Central memory CD8-positive, alpha-beta T cell (primary cell): ENCODE measurements at regions not wholly inside any gene's neighbourhood (a gene's known extent, or its start where the extent isn't known, plus 50 kb on each side); places are given as distances from the start of the nearest gene placed in this dataset.
"Not testable (repeated sequence)": the region's sequence is repeated elsewhere in the genome, so short reads cannot be mapped to it uniquely, and the experiment has no call there.

Source experiments
- ATAC-seq: fragments of 150-1000 bp; cut with Tn5 transposase; replicated peaks from 2 replicates; pipeline ENCODE4 v1.10.0; 2022; ENCODE audit warnings: mild to moderate bottlenecking, moderate FRiP score, moderate number of reproducible peaks; ENCODE audit not compliant: poor library complexity, severe bottlenecking; ENCODE audit errors: extremely low read depth
- DNase-seq, 2 donors: peaks; one replicate each; pipeline ENCODE4 v3.0.0; 2021; ENCODE audit warnings: low spot score in 2 of 2
- H3K27ac Mint-ChIP-seq: one replicate; pipeline ENCODE4 v1.8.0; 2022; ENCODE audit warnings: low read depth, mild to moderate bottlenecking, moderate library complexity, mixed read lengths
- H3K27me3 Mint-ChIP-seq: one replicate; pipeline ENCODE4 v1.8.0; 2022; ENCODE audit warnings: mixed read lengths
- H3K36me3 Mint-ChIP-seq: one replicate; pipeline ENCODE4 v1.8.0; 2022; ENCODE audit warnings: mild to moderate bottlenecking, moderate library complexity, mixed read lengths; ENCODE audit not compliant: insufficient read depth
- H3K4me1 Mint-ChIP-seq: one replicate; pipeline ENCODE4 v1.8.0; 2022; ENCODE audit warnings: mixed read lengths
- H3K4me3 Mint-ChIP-seq: one replicate; pipeline ENCODE4 v1.8.0; 2022; ENCODE audit warnings: mild to moderate bottlenecking, moderate library complexity, mixed read lengths
- H3K9me3 Mint-ChIP-seq: one replicate; pipeline ENCODE4 v1.8.0; 2022; ENCODE audit warnings: mixed read lengths

DNA sequence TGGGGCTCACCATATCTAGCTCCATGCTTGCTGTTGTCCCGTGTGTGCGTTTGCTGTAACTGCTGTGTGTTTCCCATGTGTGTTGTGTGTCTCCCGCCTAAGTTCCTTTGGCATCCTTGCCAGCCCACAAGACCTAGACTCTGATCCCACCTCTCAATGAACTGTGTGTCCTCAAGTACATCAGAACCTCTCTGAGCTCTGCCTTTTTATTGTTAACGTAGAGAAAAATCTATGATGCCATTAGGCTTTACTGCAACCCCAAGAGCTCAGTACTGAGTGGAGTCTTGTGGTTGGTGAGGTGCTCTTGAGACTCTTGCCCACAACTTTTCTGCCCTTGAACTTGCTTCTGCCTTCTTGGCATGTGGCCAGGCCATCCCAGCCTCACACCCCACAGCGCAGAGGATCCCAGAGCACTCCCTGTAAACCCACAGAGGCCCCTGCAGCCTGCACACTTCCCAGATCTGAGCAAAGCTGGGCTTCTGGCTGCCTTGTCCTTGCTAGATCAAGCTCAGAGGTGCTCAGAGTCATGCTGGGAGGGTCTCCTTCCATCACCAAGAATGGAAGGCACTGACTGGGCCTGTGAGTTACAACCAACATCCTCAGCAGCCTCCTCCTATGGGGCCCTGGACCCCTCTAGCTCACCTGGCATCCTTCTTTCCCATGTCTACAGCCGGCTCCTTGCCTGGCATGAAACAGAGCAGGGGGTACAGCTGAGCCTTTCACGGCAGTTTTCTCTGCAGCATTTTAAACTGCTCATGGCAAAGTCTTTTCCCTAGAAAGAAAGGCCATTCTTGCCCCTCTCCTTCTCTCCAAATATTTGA is 643.4 kb downstream of the ACTR3B start:
- no peaks in the 10 kb centered on the region for H3K4me1 Mint-ChIP-seq
- ATAC-seq (no peak), DNase-seq (no peak)
- H3K9me3 Mint-ChIP-seq = peaks cover 13% of the 10 kb centered on the region
- H3K36me3 Mint-ChIP-seq = peaks cover 3% of the 10 kb centered on the region
- no peaks in the 10 kb centered on the region for H3K27me3 Mint-ChIP-seq
- no peak overlapping the region for H3K27ac Mint-ChIP-seq
- no peak overlapping the region for H3K4me3 Mint-ChIP-seq

DNA sequence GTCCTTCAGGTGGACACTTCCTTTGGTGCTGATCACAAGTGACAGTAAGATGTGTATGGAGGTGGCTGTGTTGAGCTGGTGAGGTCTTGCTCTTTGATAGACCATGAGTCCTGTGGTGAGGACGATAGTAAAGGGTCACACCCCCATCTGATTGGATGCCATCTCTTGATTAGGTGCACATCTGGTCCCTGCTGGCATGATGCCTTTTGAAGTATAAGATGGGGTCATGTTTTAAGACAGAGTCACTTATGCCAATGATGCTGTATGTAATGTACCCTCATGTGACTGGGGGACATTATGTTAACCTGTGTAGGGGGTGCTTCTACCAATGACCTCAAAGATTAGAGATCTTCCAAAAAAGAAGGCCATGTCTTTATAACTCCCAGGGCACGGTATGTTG is 644.6 kb downstream of the ACTR3B start:
- Mint-ChIP-seq H3K4me1 (no peaks in the 10 kb centered on the region), H3K27ac (no peak overlapping the region), H3K27me3 (no peaks in the 10 kb centered on the region), H3K36me3 (peaks cover 1% of the 10 kb centered on the region), H3K4me3 (no peak overlapping the region), H3K9me3 (peaks cover 18% of the 10 kb centered on the region)
- ATAC-seq (no peak), DNase-seq (no peak)

DNA sequence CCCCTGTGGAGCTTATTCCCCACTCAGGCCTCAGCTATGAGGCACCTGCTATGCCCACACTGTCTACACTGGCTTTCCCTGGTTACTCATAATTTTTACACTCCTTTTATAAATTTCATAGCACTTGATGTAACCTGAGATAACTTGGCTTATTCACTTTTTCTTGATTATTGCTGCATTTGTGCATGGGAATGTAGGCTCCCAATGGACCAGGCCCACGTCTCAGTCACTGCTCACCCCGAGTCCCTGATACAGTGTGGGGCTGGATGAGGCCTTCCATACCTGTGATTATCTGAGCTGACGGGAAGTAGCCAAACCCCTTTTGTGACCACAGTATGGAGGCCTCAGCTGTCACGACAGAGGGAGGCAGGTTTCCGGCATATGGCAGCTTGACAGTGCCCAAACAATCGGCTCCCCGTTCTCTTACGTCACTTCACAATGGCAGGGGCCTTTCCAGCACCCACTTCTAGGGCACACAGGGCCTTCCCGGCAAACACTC is 645.3 kb downstream of the ACTR3B start:
- no peaks in the 10 kb centered on the region for H3K27me3 Mint-ChIP-seq

DNA sequence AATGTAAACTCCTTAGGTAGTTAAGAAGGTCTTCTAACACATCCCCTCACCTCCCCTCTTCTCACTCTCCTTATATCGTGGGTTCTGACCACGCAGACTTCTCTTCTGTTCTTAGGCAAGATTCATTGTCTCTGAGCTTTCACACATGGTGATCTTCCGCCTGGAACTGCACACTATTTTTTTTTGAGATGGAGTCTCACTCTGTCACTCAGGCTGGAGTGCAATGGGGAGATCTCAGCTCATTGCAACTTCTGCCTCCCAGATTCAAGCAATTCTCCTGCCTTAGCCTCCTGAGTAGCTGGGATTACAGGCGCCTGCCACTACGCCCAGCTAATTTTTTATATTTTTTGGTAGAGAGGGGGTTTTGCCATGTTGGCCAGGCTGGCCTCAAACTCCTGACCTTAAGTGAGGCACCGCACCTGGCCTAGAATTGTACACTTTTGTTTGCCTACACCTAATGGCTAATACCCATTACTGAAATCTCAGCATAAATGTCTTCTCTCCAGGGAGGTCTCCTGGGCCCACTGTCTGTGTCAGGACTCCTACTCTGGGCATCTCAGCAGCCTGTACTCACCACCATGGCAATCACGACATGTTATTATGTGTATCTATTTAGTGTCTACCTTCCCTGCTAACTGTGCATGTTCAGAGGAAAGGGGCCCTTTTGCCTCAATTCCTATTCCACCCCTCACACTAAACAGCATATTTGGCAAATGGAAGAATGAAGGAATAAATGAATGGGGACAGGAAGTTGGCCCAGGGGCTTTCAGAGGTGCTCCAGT is 646.3 kb upstream of the DPP6 start:
- Mint-ChIP-seq H3K9me3 (peaks cover 25% of the 10 kb centered on the region), H3K4me3 (no peak overlapping the region), H3K36me3 (peaks cover 1% of the 10 kb centered on the region), H3K27me3 (no peaks in the 10 kb centered on the region), H3K4me1 (no peaks in the 10 kb centered on the region), H3K27ac (no peak overlapping the region)
- DNase-seq (no peak), ATAC-seq (no peak)

More for the DNA sequence above, 645.3 kb downstream of the ACTR3B start:
- no peak overlapping the region for H3K27ac Mint-ChIP-seq
- H3K9me3 Mint-ChIP-seq = peaks cover 21% of the 10 kb centered on the region
- peaks cover 1% of the 10 kb centered on the region for H3K36me3 Mint-ChIP-seq
- no peak overlapping the region for H3K4me3 Mint-ChIP-seq
- ATAC-seq = no peak
- no peak for DNase-seq
- H3K4me1 Mint-ChIP-seq = no peaks in the 10 kb centered on the region

DNA sequence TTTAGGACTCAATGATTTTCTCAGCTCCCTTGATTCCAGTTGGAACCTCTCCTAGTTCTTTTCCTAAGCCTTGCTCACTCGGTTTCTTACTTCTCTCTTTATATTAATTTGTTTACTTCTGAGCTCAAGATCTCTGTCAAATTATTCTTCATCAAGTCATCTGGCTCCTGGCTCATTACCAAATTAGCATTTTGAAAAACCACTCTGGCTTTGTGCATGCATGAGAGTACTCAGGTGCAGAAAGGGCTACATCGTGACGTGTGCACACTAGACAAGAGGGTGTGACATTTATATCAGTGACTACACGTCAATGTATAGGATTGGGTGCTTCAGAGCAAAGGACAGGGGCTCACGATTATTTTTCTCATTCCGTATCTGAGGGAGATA is 645.7 kb upstream of the DPP6 start:
- Mint-ChIP-seq H3K4me3 (no peak overlapping the region), H3K36me3 (peaks cover 1% of the 10 kb centered on the region), H3K9me3 (peaks cover 27% of the 10 kb centered on the region), H3K27me3 (no peaks in the 10 kb centered on the region), H3K4me1 (no peaks in the 10 kb centered on the region), H3K27ac (no peak overlapping the region)
- DNase-seq (no peak), ATAC-seq (no peak)

DNA sequence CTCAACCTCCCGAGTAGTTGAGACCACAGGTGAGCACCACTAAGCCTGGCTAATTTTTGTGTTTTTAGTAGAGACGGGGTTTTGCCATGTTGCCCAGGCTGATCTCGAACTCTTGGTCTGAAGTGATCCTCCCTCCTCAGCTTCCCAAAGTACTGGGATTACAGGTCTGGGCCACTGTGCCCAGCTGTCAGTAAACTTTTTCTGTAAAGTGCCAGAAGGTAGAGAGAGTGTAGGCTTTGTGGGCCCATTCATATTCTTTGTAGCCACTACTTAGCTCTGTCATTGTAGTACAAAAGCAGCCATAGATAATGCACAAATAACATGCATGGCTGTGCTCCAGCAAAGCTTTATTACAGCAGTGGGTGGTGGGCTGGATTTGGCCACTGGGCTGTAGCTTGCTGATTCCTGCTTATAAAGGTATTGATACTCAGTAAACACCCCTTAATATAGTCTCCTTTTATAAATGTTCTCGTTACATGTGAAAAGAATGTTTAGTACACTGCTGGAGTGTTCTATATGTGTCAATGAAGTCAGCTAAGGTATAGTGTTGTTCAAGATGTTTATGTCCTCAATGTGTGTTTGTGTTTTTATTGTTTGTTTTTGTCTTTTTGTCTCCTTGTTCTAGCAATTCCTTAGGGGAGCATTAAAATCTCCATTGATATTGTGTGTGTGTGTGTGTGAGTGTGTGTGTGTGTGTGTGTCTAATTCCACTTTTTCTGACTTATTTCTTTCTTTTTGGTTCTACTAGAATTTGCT is 644.7 kb upstream of the DPP6 start:
- Mint-ChIP-seq H3K4me1 (no peaks in the 10 kb centered on the region), H3K9me3 (peaks cover 28% of the 10 kb centered on the region), H3K36me3 (peaks cover 1% of the 10 kb centered on the region), H3K27ac (no peak overlapping the region), H3K27me3 (no peaks in the 10 kb centered on the region), H3K4me3 (no peak overlapping the region)
- no peak for DNase-seq
- ATAC-seq = no peak

DNA sequence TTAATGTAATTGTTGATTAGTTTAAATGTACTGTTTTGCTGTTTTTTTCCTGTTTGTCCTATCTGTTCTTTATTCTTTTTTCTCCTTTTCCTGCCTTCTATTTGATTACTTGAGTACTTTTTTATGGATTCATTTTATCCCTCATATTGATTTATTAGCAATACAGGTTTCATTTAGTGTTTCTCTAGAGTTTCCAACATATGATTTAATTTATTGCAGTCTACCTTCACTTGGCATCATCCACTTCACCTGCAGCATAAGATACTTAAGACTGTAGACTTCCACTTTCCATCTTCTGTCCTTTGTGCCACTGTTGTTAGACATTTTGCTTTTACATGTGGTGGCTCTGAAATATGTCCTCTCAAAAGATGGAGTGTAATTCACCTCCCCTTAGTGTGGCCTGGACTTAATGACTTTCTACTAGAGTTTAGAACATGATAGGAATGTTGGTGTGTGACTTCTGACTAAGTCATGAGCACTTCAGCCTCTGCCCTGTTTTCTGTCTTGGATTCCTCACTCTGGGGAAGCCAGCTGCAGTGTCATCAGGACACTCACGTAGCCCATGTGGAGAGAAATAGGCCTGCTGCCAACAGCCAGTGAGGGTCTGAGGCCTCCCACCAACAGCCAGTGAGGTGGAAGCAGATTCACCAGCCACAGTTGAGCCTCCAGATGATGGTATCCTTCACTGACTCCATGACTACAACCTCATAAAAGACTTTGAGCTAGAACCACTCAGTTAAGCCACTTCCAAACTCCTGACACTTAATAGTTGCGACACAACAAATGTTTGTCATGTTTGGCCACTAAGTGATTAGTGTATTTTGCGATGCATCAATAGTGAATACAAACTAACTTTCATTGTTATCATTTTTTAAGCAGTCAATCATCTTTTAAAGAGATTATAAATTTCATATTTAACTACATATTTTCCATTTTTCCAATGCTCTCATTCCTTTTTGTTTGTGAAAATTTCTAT is 643.5 kb upstream of the DPP6 start:
- H3K27me3 Mint-ChIP-seq = no peaks in the 10 kb centered on the region

DNA sequence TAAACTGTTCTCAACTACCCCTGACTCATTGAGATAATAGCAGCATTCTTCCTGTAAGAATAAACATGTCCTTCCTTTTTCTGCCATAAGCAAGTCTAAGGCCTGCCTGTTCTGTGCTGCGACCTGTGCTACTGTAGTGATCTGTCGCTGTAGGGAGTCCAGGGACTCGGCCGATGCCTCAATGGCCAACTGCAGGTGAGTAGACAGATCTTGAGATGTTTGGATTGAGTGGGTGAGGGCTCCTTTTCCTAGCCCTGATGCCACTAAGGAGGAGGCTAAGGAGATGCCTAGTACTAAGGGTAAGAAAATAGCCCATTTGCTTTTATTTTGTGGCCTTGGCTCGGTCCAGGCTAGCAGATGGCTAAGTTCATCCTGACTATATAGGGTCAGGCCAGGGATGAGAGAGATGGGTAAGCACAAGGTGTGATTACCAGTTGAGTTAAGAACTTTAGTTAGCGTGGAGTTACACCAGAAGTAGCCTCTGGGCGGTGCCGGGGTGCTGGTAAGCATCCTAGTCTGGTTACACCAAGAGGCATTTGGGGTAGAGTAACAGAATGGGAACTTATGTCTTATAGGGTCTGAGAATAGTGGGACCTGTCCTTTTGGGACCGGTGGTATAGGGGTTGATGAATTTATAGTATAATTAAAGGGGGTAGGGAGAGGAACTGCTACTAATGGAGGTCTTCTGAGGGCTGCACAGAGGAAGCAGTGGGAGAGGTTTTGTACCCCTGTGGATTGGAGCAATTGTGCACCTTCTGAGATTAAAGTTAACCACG is 642.4 kb upstream of the DPP6 start:
- H3K4me1 Mint-ChIP-seq, ATAC-seq, DNase-seq, H3K27ac Mint-ChIP-seq, H3K36me3 Mint-ChIP-seq, H3K4me3 Mint-ChIP-seq, H3K27me3 Mint-ChIP-seq: not testable (repeated sequence)
- peaks cover 37% of the 10 kb centered on the region for H3K9me3 Mint-ChIP-seq

More for the DNA sequence above, 643.5 kb upstream of the DPP6 start:
- Mint-ChIP-seq H3K4me3 (no peak overlapping the region), H3K4me1 (no peaks in the 10 kb centered on the region), H3K36me3 (no peaks in the 10 kb centered on the region), H3K27ac (no peak overlapping the region), H3K9me3 (peaks cover 37% of the 10 kb centered on the region)
- no peak for ATAC-seq
- DNase-seq = no peak

DNA sequence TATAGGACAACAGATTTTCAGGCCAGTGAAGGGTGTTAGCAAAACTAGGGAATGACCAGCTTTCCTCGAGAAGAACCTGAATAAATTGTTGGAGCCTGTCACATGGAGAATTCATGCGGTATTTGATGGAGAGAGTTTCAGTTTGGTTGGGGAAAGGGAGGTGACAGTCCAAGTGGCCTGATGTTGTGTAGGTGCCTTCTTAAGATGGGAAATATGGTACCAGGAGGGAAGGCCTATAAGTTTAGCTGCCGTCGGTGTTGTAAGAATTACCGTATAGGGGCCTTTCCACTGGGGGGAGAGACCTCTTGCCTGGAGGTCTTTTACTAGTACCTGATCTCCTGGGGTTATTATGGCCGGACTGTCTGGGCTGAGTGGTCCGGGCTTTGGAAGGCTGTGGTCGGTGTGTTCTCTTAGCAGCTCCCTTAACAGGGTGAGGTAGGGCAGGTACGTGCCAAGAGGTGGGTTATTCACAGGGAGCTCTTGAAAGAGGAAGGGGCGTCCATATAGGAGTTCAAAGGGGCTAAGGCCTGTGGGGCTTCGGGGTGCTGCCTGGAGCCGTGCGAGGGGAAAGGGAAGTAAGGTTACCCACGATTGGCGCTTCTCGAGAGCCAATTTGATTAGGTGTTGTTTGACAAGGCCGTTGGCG is 641.1 kb upstream of the DPP6 start:
- H3K4me1 Mint-ChIP-seq, H3K27ac Mint-ChIP-seq, ATAC-seq, H3K27me3 Mint-ChIP-seq, H3K36me3 Mint-ChIP-seq, DNase-seq, H3K4me3 Mint-ChIP-seq: not testable (repeated sequence)
- peaks cover 37% of the 10 kb centered on the region for H3K9me3 Mint-ChIP-seq

DNA sequence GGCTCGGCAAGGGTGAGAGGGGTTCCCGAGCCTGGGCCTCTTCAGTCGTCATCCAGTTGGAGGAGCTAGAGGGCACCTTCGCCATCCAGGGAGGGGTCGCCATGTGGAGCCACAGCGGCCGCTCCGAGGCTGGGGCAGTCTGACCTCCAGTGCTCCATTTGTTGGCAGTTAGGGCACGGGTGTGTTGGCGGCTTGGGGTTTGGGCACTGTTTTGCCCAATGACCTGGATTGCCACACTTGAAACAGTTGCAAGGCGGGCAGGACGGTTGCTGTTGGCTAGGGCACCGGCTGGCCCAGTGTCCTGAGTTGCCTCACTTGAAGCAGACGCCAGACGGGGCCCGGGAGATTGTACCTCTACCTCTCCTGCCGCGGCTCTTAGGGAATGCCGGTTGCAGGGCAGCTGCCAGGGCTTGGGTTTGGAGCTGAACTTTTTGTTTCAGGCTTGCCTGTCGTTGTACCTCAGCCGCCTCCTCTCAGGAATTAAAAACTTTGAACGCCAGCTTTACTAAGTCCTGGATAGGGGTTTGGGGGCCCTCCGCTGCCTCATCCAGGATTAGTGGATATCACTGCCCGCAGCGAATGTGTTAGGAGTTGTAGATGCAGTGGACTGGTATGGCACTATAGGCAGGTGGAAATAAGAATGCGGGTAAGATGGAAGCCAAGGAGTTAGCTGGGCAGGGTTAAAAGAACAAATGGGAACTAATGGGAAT is 639.9 kb upstream of the DPP6 start:
- not testable (repeated sequence) for H3K4me3 Mint-ChIP-seq, H3K27ac Mint-ChIP-seq, ATAC-seq, DNase-seq, H3K27me3 Mint-ChIP-seq, H3K36me3 Mint-ChIP-seq, H3K4me1 Mint-ChIP-seq
- H3K9me3 Mint-ChIP-seq = peaks cover 37% of the 10 kb centered on the region
